OCI-LY7 (cell line): ENCODE measurements at regions not wholly inside any gene's neighbourhood (a gene's known extent, or its start where the extent isn't known, plus 50 kb on each side); places are given as distances from the start of the nearest gene placed in this dataset.

Experiments used
- CTCF ChIP-seq: fragments of 200-600 bp; sonication (generic); conservative IDR thresholded peaks from 2 replicates; pipeline ENCODE4 v1.5.1; 2014; ENCODE audit warnings: mild to moderate bottlenecking, antibody characterized with exemption, low read length, moderate library complexity, mixed read lengths
- EZH2phosphoT487 ChIP-seq: fragments of 200-600 bp; sonication (generic); IDR thresholded peaks from 2 replicates; pipeline ENCODE4 v1.6.1; 2018; ENCODE audit warnings: low read depth, borderline replicate concordance, mild to moderate bottlenecking, mixed run types, antibody characterized with exemption, low read length, moderate library complexity, mixed read lengths

- no peak for TF ChIP-seq CTCF
- TF ChIP-seq EZH2phosphoT487 = no peak
These were observed 329.6 kb upstream of the RGMA start for GRCh38 chr15:93418566-93418965.
